ENCODE measurements at regions not wholly inside any gene's neighbourhood (a gene's known extent, or its start where the extent isn't known, plus 50 kb on each side); places are given as distances from the start of the nearest gene placed in this dataset.

GRCh38 chr6:163901681-163902080, 487.2 kb downstream of the QKI start:
- Histone ChIP-seq H3K27ac (ENCODE audit: low read depth in 1 of 2, low read length in 2 of 2) (no peak overlapping the region), H3K9me3 (ENCODE audit: control insufficient read depth in 1 of 2, insufficient read depth in 1 of 2, low read length in 2 of 2) (peaks cover 0 to 5% of the 10 kb centered on the region in 2 experiments), H3K27me3 (ENCODE audit: control insufficient read depth in 1 of 2, insufficient read depth in 2 of 2, low read length in 2 of 2) (no peaks in the 10 kb centered on the region), H3K4me1 (ENCODE audit: insufficient read depth, low read length) (no peaks in the 10 kb centered on the region), H3K4me3 (ENCODE audit: low read length) (no peak overlapping the region), H3K36me3 (ENCODE audit: insufficient read depth, low read length) (no peaks in the 10 kb centered on the region)
- Mint-ChIP-seq H3K27ac (no peak overlapping the region), H3K36me3 (ENCODE audit: low read depth) (no peaks in the 10 kb centered on the region), H3K4me3 (no peak overlapping the region), H3K9me3 (no peaks in the 10 kb centered on the region), H3K27me3 (no peaks in the 10 kb centered on the region), H3K4me1 (ENCODE audit: low read depth) (no peaks in the 10 kb centered on the region)
- ATAC-seq (ENCODE audit: poor library complexity) (no peak), DNase-seq (no peak)
- CTCF ChIA-PET: no interaction called here
- no peak for TF ChIP-seq CTCF (IDR thresholded peaks at IDR 0.05)
- POLR2A ChIA-PET: no interaction called here
- intact Hi-C loops (cut with DNase I, micrococcal nuclease): no loop called here

- Histone ChIP-seq H3K27me3 (ENCODE audit: control insufficient read depth in 1 of 2, insufficient read depth in 2 of 2, low read length in 2 of 2) (no peaks in the 10 kb centered on the region), H3K4me1 (ENCODE audit: insufficient read depth, low read length) (no peaks in the 10 kb centered on the region), H3K4me3 (ENCODE audit: low read length) (no peak overlapping the region), H3K36me3 (ENCODE audit: insufficient read depth, low read length) (no peaks in the 10 kb centered on the region), H3K27ac (ENCODE audit: low read depth in 1 of 2, low read length in 2 of 2) (no peak overlapping the region), H3K9me3 (ENCODE audit: control insufficient read depth in 1 of 2, insufficient read depth in 1 of 2, low read length in 2 of 2) (peaks cover 0 to 5% of the 10 kb centered on the region in 2 experiments)
- intact Hi-C loops (cut with DNase I, micrococcal nuclease): no loop called here
- no peak for TF ChIP-seq CTCF (IDR thresholded peaks at IDR 0.05)
- Mint-ChIP-seq H3K27ac (no peak overlapping the region), H3K27me3 (no peaks in the 10 kb centered on the region), H3K4me1 (ENCODE audit: low read depth) (no peaks in the 10 kb centered on the region), H3K9me3 (no peaks in the 10 kb centered on the region), H3K4me3 (no peak overlapping the region), H3K36me3 (ENCODE audit: low read depth) (no peaks in the 10 kb centered on the region)
- ChIA-PET CTCF (no interaction called here), POLR2A (no interaction called here)
- ATAC-seq (ENCODE audit: poor library complexity) (no peak), DNase-seq (no peak)
These were observed 486.1 kb downstream of the QKI start for GRCh38 chr6:163900570-163900969.

GRCh38 chr6:163897669-163898068, 483.2 kb downstream of the QKI start:
- peaks cover 0 to 5% of the 10 kb centered on the region in 2 experiments for H3K9me3 ChIP-seq (ENCODE audit: control insufficient read depth in 1 of 2, insufficient read depth in 1 of 2, low read length in 2 of 2)
- no peak for TF ChIP-seq CTCF (IDR thresholded peaks at IDR 0.05)
- Mint-ChIP-seq H3K4me1 (ENCODE audit: low read depth) (no peaks in the 10 kb centered on the region), H3K9me3 (no peaks in the 10 kb centered on the region), H3K36me3 (ENCODE audit: low read depth) (no peaks in the 10 kb centered on the region), H3K27ac (no peak overlapping the region), H3K27me3 (no peaks in the 10 kb centered on the region), H3K4me3 (no peak overlapping the region)
- POLR2A ChIA-PET: no interaction called here
- ATAC-seq (ENCODE audit: poor library complexity) (no peak), DNase-seq (no peak)
- intact Hi-C loops (cut with DNase I, micrococcal nuclease): no loop called here
- H3K4me1 ChIP-seq (ENCODE audit: insufficient read depth, low read length): no peaks in the 10 kb centered on the region
- CTCF ChIA-PET: no interaction called here
- H3K27ac ChIP-seq (ENCODE audit: low read depth in 1 of 2, low read length in 2 of 2): no peak overlapping the region
- no peak overlapping the region for H3K4me3 ChIP-seq (ENCODE audit: low read length)
- no peaks in the 10 kb centered on the region for H3K27me3 ChIP-seq (ENCODE audit: control insufficient read depth in 1 of 2, insufficient read depth in 2 of 2, low read length in 2 of 2)
- no peaks in the 10 kb centered on the region for H3K36me3 ChIP-seq (ENCODE audit: insufficient read depth, low read length)

Data from CD4-positive, alpha-beta T cell (primary cell).